Stimulated activated effector memory CD8-positive, alpha-beta T cell treated with anti-CD3 and anti-CD28 coated beads, Interleukin-12 subunit alpha, Interleukin-12 subunit beta, amount 100 ng/mL, for 72 hours (primary cell): ENCODE measurements at regions not wholly inside any gene's neighbourhood (a gene's known extent, or its start where the extent isn't known, plus 50 kb on each side); places are given as distances from the start of the nearest gene placed in this dataset.

ENCODE experiments used
- ATAC-seq: fragments of 150-1000 bp; cut with Tn5 transposase; 2 replicates; pipeline ENCODE4 v1.10.0; 2021
- DNase-seq, 2 donors: peaks; one replicate each; pipeline ENCODE4 v3.0.0; 2021 to 2022; ENCODE audit warnings: low spot score in 2 of 2
- H3K27ac Mint-ChIP-seq: one replicate; pipeline ENCODE4 v1.8.0; 2022; ENCODE audit warnings: mild to moderate bottlenecking, mixed read lengths
- H3K36me3 Mint-ChIP-seq: one replicate; pipeline ENCODE4 v1.8.0; 2022; ENCODE audit warnings: mild to moderate bottlenecking, mixed read lengths
- H3K4me1 Mint-ChIP-seq: one replicate; pipeline ENCODE4 v1.8.0; 2022; ENCODE audit warnings: mixed read lengths
- H3K4me3 Mint-ChIP-seq: one replicate; pipeline ENCODE4 v1.8.0; 2022; ENCODE audit warnings: mild to moderate bottlenecking, mixed read lengths
- H3K9me3 Mint-ChIP-seq: one replicate; pipeline ENCODE4 v1.8.0; 2022; ENCODE audit warnings: mixed read lengths

- H3K27ac Mint-ChIP-seq = no peak overlapping the region
- ATAC-seq (no peak), DNase-seq (no peak)
- peaks cover 3% of the 10 kb centered on the region for H3K9me3 Mint-ChIP-seq
- no peak overlapping the region for H3K4me3 Mint-ChIP-seq
- no peaks in the 10 kb centered on the region for H3K36me3 Mint-ChIP-seq
- H3K4me1 Mint-ChIP-seq = no peaks in the 10 kb centered on the region
Measured at GRCh38 chr13:47017476-47017875, 120.6 kb upstream of the HTR2A start.

GRCh38 chr13:47008318-47008717 is 111.5 kb upstream of the HTR2A start:
- DNase-seq = no peak
- Mint-ChIP-seq H3K4me3 (no peak overlapping the region), H3K36me3 (no peaks in the 10 kb centered on the region), H3K27ac (no peak overlapping the region), H3K9me3 (no peaks in the 10 kb centered on the region), H3K4me1 (no peaks in the 10 kb centered on the region)
- ATAC-seq = no peak

- Mint-ChIP-seq H3K4me3 (no peak overlapping the region), H3K27ac (no peak overlapping the region), H3K9me3 (no peaks in the 10 kb centered on the region), H3K4me1 (no peaks in the 10 kb centered on the region), H3K36me3 (no peaks in the 10 kb centered on the region)
- DNase-seq = no peak
- no peak for ATAC-seq
Measured at GRCh38 chr13:47005756-47006414, 109.0 kb upstream of the HTR2A start.

- H3K27ac Mint-ChIP-seq = no peak overlapping the region
- H3K9me3 Mint-ChIP-seq = no peaks in the 10 kb centered on the region
- ATAC-seq (no peak), DNase-seq (no peak)
- H3K4me1 Mint-ChIP-seq = no peaks in the 10 kb centered on the region
- no peak overlapping the region for H3K4me3 Mint-ChIP-seq
- no peaks in the 10 kb centered on the region for H3K36me3 Mint-ChIP-seq
Measured at GRCh38 chr13:47004540-47004939, 107.7 kb upstream of the HTR2A start.

GRCh38 chr13:47004027-47004426 is 107.2 kb upstream of the HTR2A start:
- Mint-ChIP-seq H3K4me1 (no peaks in the 10 kb centered on the region), H3K4me3 (no peak overlapping the region), H3K9me3 (no peaks in the 10 kb centered on the region), H3K36me3 (no peaks in the 10 kb centered on the region), H3K27ac (no peak overlapping the region)
- no peak for ATAC-seq
- DNase-seq = no peak

GRCh38 chr13:47000165-47000564 is 103.3 kb upstream of the HTR2A start:
- H3K9me3 Mint-ChIP-seq = no peaks in the 10 kb centered on the region
- DNase-seq = no peak

GRCh38 chr13:46996316-46997030 is 99.6 kb upstream of the HTR2A start:
- H3K36me3 Mint-ChIP-seq = no peaks in the 10 kb centered on the region

More at GRCh38 chr13:47000165-47000564, 103.3 kb upstream of the HTR2A start:
- Mint-ChIP-seq H3K4me3 (no peak overlapping the region), H3K4me1 (no peaks in the 10 kb centered on the region), H3K27ac (no peak overlapping the region), H3K36me3 (no peaks in the 10 kb centered on the region)
- ATAC-seq = no peak

GRCh38 chr13:46995874-46996273 is 99.0 kb upstream of the HTR2A start:
- no peak overlapping the region for H3K27ac Mint-ChIP-seq
- no peaks in the 10 kb centered on the region for H3K36me3 Mint-ChIP-seq
- H3K9me3 Mint-ChIP-seq = no peaks in the 10 kb centered on the region
- no peak overlapping the region for H3K4me3 Mint-ChIP-seq
- ATAC-seq (no peak), DNase-seq (no peak)
- H3K4me1 Mint-ChIP-seq = no peaks in the 10 kb centered on the region

More at GRCh38 chr13:46996316-46997030, 99.6 kb upstream of the HTR2A start:
- Mint-ChIP-seq H3K4me1 (no peaks in the 10 kb centered on the region), H3K4me3 (no peak overlapping the region), H3K27ac (no peak overlapping the region), H3K9me3 (no peaks in the 10 kb centered on the region)
- DNase-seq (no peak), ATAC-seq (no peak)

- Mint-ChIP-seq H3K36me3 (no peaks in the 10 kb centered on the region), H3K27ac (no peak overlapping the region), H3K9me3 (no peaks in the 10 kb centered on the region), H3K4me3 (no peak overlapping the region), H3K4me1 (no peaks in the 10 kb centered on the region)
- ATAC-seq (no peak), DNase-seq (no peak)
Measured at GRCh38 chr13:46994492-46994891, 97.6 kb upstream of the HTR2A start.

- DNase-seq = no peak
Measured at GRCh38 chr13:46992383-46992952, 95.6 kb upstream of the HTR2A start.

GRCh38 chr13:46983881-46984280 is 87.0 kb upstream of the HTR2A start:
- DNase-seq = no peak

More at GRCh38 chr13:46992383-46992952, 95.6 kb upstream of the HTR2A start:
- Mint-ChIP-seq H3K27ac (no peak overlapping the region), H3K4me3 (no peak overlapping the region), H3K9me3 (no peaks in the 10 kb centered on the region), H3K4me1 (no peaks in the 10 kb centered on the region), H3K36me3 (no peaks in the 10 kb centered on the region)
- ATAC-seq = peak; percentile 25

GRCh38 chr13:46982856-46983582 is 86.2 kb upstream of the HTR2A start:
- peaks cover 8% of the 10 kb centered on the region for H3K4me1 Mint-ChIP-seq
- H3K9me3 Mint-ChIP-seq = no peaks in the 10 kb centered on the region
- ATAC-seq = peak; percentile 68
- no peaks in the 10 kb centered on the region for H3K36me3 Mint-ChIP-seq
- H3K27ac Mint-ChIP-seq = no peak overlapping the region
- no peak overlapping the region for H3K4me3 Mint-ChIP-seq
- no peak for DNase-seq

More at GRCh38 chr13:46983881-46984280, 87.0 kb upstream of the HTR2A start:
- no peak for ATAC-seq
- H3K27ac Mint-ChIP-seq = no peak overlapping the region
- no peaks in the 10 kb centered on the region for H3K36me3 Mint-ChIP-seq
- peaks cover 8% of the 10 kb centered on the region for H3K4me1 Mint-ChIP-seq
- H3K9me3 Mint-ChIP-seq = no peaks in the 10 kb centered on the region
- H3K4me3 Mint-ChIP-seq = no peak overlapping the region

- Mint-ChIP-seq H3K4me3 (no peak overlapping the region), H3K9me3 (peaks cover 23% of the 10 kb centered on the region), H3K4me1 (no peaks in the 10 kb centered on the region), H3K27ac (no peak overlapping the region), H3K36me3 (no peaks in the 10 kb centered on the region)
- ATAC-seq (no peak), DNase-seq (no peak)
Measured at GRCh38 chr13:46975173-46975572, 78.3 kb upstream of the HTR2A start.

GRCh38 chr13:46968450-46968849 is 71.6 kb upstream of the HTR2A start:
- H3K9me3 Mint-ChIP-seq = no peaks in the 10 kb centered on the region
- no peak overlapping the region for H3K27ac Mint-ChIP-seq
- no peak overlapping the region for H3K4me3 Mint-ChIP-seq

GRCh38 chr13:46964789-46965527 is 68.1 kb upstream of the HTR2A start:
- Mint-ChIP-seq H3K27ac (no peak overlapping the region), H3K4me3 (no peak overlapping the region), H3K9me3 (no peaks in the 10 kb centered on the region), H3K36me3 (no peaks in the 10 kb centered on the region), H3K4me1 (no peaks in the 10 kb centered on the region)
- DNase-seq = no peak
- ATAC-seq = no peak

More at GRCh38 chr13:46968450-46968849, 71.6 kb upstream of the HTR2A start:
- DNase-seq (no peak), ATAC-seq (no peak)
- Mint-ChIP-seq H3K4me1 (no peaks in the 10 kb centered on the region), H3K36me3 (no peaks in the 10 kb centered on the region)
